ENCODE measurements at regions not wholly inside any gene's neighbourhood (a gene's known extent, or its start where the extent isn't known, plus 50 kb on each side); places are given as distances from the start of the nearest gene placed in this dataset.

DNA sequence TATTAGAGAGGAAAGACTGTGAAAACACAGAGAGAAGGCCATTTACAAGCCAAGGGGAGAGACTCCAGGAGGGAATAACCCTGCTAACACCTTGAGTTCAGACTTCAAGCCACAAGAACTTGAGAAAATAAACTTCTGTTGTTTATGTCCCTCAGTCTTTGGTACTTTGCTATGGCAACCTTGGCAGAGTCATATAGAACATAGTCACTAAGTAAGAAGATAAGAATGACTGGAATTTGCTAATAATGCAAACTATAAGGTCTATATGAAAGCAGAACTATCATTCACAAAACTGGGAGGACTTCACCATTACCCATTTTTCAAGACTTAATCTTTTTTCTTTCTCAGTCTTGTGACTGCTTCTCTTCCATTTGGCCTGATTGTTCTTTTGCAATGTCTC is 767.3 kb upstream of the ADAMTS5 start:
- Histone ChIP-seq H3K4me1 (no peaks in the 10 kb centered on the region), H3K27ac (no peak overlapping the region), H3K36me3 (no peaks in the 10 kb centered on the region), H3K27me3 (no peaks in the 10 kb centered on the region), H3K4me3 (no peak overlapping the region), H3K9me3 (peaks cover 0 to 5% of the 10 kb centered on the region in 2 donors)
- intact Hi-C loops (cut with DNase I) = no loop called here
- TF ChIP-seq, protein P1, sequence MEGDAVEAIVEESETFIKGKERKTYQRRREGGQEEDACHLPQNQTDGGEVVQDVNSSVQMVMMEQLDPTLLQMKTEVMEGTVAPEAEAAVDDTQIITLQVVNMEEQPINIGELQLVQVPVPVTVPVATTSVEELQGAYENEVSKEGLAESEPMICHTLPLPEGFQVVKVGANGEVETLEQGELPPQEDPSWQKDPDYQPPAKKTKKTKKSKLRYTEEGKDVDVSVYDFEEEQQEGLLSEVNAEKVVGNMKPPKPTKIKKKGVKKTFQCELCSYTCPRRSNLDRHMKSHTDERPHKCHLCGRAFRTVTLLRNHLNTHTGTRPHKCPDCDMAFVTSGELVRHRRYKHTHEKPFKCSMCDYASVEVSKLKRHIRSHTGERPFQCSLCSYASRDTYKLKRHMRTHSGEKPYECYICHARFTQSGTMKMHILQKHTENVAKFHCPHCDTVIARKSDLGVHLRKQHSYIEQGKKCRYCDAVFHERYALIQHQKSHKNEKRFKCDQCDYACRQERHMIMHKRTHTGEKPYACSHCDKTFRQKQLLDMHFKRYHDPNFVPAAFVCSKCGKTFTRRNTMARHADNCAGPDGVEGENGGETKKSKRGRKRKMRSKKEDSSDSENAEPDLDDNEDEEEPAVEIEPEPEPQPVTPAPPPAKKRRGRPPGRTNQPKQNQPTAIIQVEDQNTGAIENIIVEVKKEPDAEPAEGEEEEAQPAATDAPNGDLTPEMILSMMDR (IDR thresholded peaks at IDR 0.05) = no peak
- no peak for DNase-seq (ENCODE audit: low spot score in 2 of 2)

DNA sequence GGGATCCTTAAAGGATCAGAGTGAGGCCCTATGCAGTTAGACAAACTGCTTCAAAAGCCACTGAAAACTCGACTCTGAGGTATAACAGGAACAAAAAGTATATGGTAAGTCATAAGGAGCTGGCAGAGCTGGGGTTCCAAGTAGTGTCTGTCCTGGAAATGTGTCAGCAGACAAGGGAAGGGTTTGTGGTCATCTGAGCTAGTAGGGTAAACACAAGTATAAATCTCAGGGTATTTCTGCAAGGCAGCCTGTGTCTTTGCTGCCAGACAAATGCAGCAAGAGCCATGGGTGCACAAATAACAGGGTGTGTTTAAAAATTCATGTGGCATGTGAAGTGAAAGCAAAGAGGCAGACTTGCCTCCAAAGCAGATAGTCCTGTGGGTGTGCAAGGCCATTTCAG is 759.0 kb upstream of the ADAMTS5 start:
- Histone ChIP-seq H3K27me3 (no peaks in the 10 kb centered on the region), H3K36me3 (no peaks in the 10 kb centered on the region), H3K4me3 (no peak overlapping the region), H3K9me3 (peaks cover 0 to 5% of the 10 kb centered on the region in 2 donors), H3K27ac (no peak overlapping the region), H3K4me1 (no peaks in the 10 kb centered on the region)
- intact Hi-C loops (cut with DNase I) = no loop called here
- DNase-seq (ENCODE audit: low spot score in 2 of 2) = no peak
- TF ChIP-seq, protein P1 (IDR thresholded peaks at IDR 0.05) = no peak

DNA sequence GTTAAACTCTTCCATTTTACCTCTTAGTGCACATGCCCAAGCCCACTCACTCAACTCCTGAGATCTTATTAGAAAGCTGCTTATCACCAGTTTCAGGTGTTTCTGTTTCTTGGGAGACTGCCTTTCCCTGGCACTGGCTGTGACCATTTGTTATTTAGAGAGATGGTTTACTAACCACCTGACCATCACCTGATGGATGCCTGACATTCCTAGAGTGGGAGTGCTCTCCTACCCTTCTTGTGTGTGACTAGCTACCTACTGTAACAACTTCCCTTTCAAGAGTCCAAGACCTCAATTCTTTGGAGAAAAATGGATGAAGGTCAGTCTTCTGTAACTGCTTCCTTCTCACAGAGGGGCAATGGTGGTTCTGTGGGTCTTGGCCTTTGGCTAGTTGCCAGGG is 755.2 kb upstream of the ADAMTS5 start:
- no peaks in the 10 kb centered on the region for H3K9me3 ChIP-seq
- TF ChIP-seq, protein P1 (IDR thresholded peaks at IDR 0.05) = no peak
- no peaks in the 10 kb centered on the region for H3K27me3 ChIP-seq
- intact Hi-C loops (cut with DNase I) = no loop called here
- H3K27ac ChIP-seq = no peak overlapping the region
- no peak overlapping the region for H3K4me3 ChIP-seq
- H3K4me1 ChIP-seq = no peaks in the 10 kb centered on the region
- no peak for DNase-seq (ENCODE audit: low spot score in 2 of 2)
- H3K36me3 ChIP-seq = no peaks in the 10 kb centered on the region

DNA sequence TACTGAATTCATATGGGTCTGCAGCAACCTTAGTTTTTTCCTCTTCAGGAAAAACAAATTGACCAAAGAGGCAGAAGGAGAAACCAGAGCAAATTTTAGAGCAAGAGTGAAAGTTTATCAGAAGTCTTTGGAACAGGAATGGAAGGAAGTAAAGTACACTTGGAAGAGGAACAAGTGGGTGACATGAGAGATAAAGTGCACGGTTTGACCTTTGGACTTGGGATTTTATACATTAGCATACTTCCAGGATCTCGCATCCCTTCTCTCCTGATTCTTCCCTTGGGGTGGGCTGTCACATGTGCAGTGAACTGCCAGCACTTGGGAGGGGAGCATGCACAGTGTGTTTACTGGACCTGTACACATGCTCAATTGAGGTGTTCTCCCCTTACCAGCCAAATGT is 754.8 kb upstream of the ADAMTS5 start:
- no peaks in the 10 kb centered on the region for H3K9me3 ChIP-seq
- TF ChIP-seq, protein P1 (IDR thresholded peaks at IDR 0.05) = no peak

DNA sequence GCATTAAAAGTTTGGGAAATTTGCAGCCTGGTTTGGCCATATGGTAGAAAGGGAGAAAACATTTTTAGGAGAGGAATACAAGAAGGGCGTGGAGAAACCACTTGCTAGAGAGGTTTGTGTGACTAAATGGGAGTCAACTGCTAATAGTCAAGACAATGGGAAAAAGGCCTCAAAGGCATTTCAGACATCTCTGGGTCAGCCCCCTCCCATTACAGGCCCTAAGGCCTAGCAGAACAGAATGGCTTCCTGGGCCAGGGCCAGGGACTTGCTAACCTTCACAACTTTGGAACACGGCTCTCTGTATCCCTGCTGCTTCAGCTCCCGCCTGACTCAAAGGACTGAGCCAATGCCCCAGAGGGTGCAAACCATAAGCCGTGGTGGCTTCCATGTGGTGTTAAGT is 752.3 kb upstream of the ADAMTS5 start:
- no peak for DNase-seq (ENCODE audit: low spot score in 2 of 2)
- H3K9me3 ChIP-seq = no peaks in the 10 kb centered on the region
- intact Hi-C loops (cut with DNase I) = no loop called here
- H3K27me3 ChIP-seq = no peaks in the 10 kb centered on the region
- H3K36me3 ChIP-seq = no peaks in the 10 kb centered on the region
- no peaks in the 10 kb centered on the region for H3K4me1 ChIP-seq
- TF ChIP-seq, protein P1 (IDR thresholded peaks at IDR 0.05) = no peak
- H3K27ac ChIP-seq = no peak overlapping the region
- H3K4me3 ChIP-seq = no peak overlapping the region

More for the DNA sequence above, 754.8 kb upstream of the ADAMTS5 start:
- Histone ChIP-seq H3K27ac (no peak overlapping the region), H3K36me3 (no peaks in the 10 kb centered on the region), H3K27me3 (no peaks in the 10 kb centered on the region), H3K4me3 (no peak overlapping the region), H3K4me1 (no peaks in the 10 kb centered on the region)
- intact Hi-C loops (cut with DNase I) = no loop called here
- DNase-seq (ENCODE audit: low spot score in 2 of 2) = no peak

DNA sequence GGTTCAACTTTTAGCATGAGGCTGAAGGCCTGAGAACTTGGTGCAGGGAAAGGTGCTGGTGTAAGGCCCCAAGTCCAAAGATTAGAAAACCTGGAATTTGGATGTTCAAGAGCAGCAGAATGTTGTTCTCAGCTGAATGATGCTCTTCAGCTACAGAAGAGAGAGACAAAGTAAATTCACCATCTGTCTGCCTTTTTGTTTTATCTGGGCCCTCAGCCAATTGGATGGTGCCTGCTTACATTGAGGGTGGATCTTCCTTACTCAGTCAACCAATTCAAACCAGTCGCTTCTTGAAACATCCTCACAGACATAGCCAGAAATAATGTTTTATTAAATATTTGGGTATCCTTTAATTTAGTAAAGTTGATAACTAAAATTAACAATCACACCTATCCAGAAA is 748.2 kb upstream of the ADAMTS5 start:
- intact Hi-C loops (cut with DNase I) = no loop called here
- H3K9me3 ChIP-seq = no peaks in the 10 kb centered on the region
- H3K4me1 ChIP-seq = no peaks in the 10 kb centered on the region
- H3K4me3 ChIP-seq = no peak overlapping the region
- no peaks in the 10 kb centered on the region for H3K27me3 ChIP-seq
- DNase-seq (ENCODE audit: low spot score in 2 of 2) = no peak
- no peak overlapping the region for H3K27ac ChIP-seq
- no peaks in the 10 kb centered on the region for H3K36me3 ChIP-seq
- TF ChIP-seq, protein P1 (IDR thresholded peaks at IDR 0.05) = no peak
